ENCODE measurements at regions not wholly inside any gene's neighbourhood (a gene's known extent, or its start where the extent isn't known, plus 50 kb on each side); places are given as distances from the start of the nearest gene placed in this dataset.
"Not testable (repeated sequence)": the region's sequence is repeated elsewhere in the genome, so short reads cannot be mapped to it uniquely, and the experiment has no call there.

DNA sequence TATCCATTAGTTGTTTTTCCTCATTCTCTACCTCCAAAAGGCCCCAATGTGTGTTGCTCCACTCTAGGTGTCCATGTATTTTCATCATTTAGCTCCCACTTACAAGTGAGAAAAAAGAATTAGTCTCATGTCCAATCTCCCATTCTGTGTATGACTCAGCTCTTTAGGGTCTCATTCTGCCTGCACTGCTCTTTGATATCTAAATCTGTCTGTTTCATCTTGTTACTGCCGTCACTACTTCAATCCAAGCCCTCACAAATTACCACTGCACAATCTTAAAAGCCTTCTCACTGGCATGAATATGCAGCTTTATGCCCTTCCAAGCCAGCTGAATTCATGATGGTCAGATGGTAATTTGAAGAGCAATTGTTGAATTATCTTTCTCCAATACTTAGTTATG, 480.5 kb downstream of the TRIB2 start:
- no peak for DNase-seq (ENCODE audit: low read depth, low spot score)

DNA sequence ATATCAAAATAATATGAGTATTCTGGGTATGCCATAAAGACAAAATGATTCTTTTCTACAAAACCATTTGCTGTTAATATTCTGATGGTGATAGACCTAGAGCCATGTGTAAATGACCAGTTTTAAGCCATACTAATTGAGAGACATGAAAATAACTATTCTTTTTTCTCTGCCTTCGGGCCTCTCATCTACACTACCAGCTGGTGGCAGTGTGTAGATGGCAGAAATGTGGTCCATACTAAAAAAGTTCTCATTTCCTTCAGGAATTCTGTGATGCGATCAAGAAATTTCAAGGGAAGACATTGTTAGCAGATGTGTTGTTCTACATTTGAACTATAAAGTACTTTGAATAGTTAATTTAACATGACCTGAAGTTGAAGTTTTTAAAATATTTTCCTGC, 485.2 kb downstream of the TRIB2 start:
- no peak for DNase-seq (ENCODE audit: low read depth, low spot score)

DNA sequence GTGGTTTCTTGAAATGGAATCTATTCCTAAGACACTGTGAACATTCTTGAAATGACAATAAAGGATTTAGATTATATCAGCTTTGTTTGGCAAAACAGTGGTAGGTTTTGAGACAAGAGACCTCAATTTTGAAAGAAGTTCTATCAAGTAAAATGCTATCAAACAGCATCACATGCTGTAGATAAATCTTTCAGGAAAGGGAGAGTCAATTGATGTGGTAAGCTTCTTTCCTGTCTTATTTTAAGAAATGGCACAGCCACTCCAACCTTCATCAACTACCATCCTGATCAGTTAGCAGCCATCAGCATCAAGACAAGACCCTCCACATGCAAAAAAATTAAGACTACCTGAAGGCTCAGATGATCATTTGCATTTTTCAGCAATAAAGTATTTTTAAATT, 495.4 kb downstream of the TRIB2 start:
- no peak for DNase-seq (ENCODE audit: low read depth, low spot score)

DNA sequence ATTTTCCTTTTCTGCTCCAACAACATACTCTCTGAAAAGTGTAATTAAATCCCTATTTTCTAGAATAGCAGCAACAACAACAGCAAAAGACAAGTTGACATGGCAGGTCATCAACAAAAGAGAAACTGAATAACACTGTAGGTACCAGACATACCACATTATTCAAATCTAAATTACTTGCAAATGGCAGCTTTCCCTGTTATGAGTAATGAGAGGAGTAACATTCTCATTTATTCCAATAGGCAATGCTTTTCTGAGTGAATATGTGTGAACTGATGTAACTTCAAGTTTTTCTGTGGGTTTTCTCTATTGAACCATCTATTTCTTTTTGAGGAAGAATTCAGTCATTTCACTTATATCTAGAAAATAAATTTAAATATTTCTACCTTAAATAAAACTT, 501.5 kb downstream of the TRIB2 start:
- DNase-seq (ENCODE audit: low read depth, low spot score), result no peak

DNA sequence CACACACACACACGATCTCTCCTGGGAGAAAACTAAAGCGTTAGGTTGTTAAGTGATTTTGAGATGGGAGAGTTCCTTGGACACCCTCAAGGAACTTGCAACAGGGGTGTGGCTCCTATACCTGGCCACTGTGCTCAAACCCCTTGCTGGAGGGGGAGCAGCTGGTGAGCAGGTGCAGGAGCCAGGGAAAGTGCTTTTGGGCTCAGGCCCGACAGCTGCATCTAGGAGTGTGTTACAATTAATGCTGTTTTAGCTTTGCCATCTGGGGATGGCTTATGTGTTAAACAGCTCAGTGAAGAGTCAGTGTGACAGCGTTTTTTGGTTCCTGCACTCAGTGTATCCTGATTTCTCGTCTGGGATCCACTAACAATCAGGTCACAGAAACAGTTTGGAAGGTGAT, 510.8 kb downstream of the TRIB2 start:
- no peak for DNase-seq (ENCODE audit: low read depth, low spot score)

DNA sequence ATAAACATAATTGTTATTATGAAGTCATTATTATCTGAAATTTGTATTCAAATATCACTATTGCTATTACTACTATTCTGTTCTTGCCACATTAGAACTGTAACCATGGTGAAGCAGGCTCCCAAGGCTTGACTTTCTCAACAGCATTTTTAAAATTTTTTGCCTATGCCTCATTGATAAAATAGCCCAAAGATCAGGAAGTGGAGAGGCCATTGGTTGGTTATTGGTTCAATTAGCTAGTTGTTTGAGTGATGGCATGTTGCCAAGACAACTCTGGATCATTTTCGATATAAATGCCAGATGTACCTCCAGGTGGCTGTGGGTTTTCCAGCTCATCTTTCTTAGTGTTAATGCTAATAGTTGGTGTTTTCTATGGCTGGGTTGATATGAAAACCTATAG, 513.5 kb downstream of the TRIB2 start:
- DNase-seq (ENCODE audit: low read depth, low spot score), result no peak

DNA sequence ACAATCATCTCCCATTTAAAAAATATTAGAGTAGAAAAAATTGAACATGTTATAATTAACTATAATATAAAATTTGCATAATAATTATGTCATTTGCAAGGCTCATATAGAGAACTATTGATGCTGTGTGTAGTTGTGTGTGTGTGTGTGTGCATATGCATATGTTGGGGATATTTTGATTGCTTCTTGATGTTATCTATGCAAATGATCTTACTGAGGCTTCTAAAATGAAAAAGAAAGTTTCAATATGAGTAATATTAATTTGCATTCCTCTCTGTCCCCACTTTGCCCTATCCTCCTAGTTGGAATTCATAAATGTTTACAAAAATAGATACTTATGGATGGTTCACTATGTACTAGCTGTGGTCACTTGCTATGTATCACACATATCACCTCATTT, 523.3 kb downstream of the TRIB2 start:
- DNase-seq (ENCODE audit: low read depth, low spot score), result no peak

DNA sequence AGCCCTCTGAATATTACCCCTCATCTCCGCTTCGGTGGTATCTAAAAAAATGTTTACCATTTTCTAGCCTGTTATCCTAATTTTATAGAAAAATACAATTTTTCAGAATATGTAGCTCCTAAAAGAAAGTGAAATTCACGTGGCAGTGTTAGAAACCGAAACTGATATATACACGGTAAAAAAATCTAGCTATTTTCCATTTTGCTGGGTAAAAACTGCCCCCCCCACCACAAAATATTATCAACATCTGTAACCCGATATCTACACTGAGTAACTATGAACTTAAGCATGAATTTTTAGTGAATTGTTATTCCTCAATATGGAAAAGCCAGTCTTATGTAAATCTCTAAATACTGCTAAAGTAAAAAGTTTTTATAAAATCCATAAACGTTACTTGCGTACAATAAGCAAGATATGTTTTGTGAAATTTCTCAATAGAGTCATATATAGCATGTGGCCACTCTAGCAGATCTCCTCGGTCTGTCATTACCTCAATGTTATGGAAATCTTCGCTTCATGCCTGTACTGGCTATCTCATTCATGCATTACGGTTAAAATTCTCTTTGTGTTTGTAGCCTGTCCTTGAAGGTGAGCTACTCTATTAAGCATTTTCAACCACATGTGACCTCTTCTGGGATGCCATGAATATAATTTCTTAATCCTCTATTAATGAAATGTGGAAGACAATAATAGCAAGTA, 524.2 kb downstream of the TRIB2 start:
- DNase-seq (ENCODE audit: low read depth, low spot score), result no peak

DNA sequence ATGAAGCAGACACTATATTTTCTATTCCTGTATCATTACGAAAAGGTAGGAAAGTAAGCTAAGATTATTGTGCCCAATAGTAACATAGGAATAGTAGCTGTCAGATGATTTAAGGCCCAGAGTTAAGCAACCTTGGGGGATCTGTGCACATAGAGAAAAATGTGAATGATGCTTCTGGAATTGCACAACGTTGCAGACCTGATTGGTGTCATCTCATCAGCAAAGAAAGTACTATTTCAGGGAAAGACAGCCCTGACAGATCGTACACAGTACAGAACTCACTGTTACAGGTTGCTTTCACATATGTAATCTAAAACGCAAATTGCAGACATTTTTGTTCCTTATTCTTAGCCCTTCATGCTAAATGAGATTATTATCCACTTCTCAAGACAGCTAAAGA, 535.9 kb downstream of the TRIB2 start:
- DNase-seq (ENCODE audit: low read depth, low spot score), result no peak

DNA sequence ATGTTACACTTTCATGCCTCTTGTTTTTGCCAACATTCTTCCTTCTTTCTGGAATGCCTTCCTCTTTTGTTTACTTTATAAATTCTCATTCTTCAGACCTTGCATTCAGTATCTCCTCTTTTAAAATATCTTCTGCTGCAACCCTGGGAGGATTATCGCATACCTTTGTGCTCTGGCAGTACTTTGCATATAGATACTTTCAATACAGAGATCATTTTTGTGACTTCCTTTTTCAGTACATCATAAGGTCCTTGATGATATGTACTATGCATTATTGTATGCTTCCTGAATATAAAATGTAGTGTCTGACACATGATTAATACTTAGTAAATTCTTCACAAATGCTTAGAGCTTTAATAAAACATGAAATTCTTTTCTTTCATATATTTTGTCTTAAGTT, 538.7 kb downstream of the TRIB2 start:
- no peak for DNase-seq (ENCODE audit: low read depth, low spot score)

DNA sequence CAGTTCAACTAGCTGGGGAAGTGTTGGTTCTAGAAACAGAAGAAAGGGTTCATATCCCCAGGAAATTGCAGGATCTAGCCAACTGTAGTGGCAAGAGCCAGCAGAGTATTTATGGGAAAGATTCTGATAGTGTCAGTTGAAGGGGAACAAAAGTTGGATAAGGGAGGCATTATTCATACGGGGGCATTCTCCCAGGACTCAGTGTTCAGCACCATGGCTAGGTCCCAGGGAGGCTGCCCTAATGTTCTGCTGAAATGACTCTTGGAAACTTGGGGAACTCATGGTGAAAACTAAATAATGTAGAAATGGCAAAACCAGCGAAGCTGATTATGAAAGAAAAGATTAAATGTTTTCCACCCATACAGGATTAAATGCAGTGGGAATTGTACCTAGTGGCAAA, 543.7 kb downstream of the TRIB2 start:
- no peak for DNase-seq (ENCODE audit: low read depth, low spot score)

DNA sequence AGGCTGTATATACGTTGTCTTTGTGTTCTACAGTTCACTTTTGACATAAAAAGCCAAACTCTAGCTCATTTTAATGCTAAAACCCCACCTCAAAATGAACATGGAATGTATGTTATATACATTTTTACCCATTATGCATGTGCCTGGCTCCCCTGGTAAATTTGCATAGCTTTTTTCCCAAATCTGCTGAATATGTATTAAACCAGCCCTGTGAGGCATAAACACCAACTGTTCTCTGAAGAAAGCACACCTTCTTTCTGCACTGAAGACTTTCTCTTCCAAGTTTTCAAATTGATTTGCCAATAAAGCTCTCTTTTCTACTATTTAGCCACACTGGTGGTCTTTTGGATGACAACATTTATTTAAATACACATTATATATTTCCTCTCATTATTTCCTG, 549.4 kb downstream of the TRIB2 start:
- DNase-seq (ENCODE audit: low read depth, low spot score), result no peak

DNA sequence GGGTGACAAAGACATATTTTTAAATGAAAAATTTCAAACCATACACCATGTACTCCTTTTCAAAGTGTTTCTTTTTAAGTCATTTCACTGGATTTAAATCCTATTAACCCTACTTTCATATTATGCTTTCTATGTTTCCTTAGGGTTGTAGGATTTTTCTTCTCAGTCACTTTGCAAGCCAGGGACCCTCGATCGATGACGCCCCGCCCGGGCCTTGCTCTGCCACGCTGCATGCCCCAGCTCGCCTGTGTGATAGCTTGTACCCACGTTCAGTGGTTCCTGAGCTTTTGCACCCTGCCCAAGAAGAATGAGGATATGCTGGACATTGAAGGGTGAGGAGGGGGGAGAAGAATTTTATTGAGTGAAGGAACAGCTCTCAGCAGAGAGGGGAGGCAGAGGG, 568.0 kb downstream of the TRIB2 start:
- no peak for DNase-seq (ENCODE audit: low read depth, low spot score)

DNA sequence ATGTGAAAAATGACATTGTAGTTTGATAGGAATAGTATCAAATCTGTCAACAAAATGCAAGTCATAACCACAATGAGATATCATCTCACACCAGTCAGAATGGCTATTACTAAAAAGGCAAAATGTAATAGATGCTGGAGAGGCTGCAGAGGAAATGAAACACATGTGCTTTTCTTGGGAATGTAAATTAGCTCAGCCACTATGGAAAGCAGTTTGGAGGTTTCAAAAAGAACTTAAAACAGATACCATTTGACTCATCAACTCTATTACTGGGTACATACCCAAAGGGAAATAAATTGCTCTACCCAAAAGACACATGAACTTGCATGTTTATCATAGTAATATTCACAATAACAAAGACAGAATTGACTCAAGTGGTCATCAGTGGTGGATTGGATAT, 572.6 kb downstream of the TRIB2 start:
- DNase-seq (ENCODE audit: low read depth, low spot score), result no peak

DNA sequence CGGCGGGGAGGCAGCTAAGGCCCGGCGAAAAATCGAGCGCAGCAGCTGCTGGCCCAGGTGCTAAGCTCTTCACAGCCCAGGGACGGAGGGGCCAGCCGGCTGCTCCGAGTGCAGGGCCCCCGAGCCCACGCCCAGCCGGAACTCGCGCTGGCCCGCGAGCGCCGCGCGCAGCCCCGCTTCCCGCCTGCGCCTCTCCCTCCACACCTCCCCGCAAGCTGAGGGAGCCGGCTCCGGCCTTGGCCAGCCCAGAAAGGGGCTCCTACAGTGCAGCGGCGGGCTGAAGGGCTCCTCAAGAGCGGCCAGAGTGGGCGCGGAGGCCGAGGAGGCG, 591.7 kb downstream of the TRIB2 start:
- not testable (repeated sequence) for DNase-seq (ENCODE audit: low read depth, low spot score)

DNA sequence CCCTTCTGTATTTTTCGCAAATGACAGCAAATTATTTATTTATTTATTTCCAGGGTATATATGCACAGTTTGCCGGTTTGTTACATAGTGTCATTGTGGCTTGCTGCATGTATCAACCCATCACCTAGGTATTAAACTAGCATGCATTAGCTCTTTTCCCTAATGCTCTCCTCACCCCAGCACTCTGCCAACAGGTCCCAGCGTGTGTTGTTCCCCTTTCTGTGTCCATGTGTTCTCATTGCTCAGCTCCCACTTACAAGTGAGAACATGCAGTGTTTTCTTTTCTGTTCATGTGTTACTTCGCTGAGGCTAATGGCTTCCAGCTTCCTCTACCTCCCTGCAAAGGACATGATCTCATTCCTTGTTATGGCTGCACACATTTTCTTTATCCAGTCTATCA, 592.3 kb downstream of the TRIB2 start:
- DNase-seq (ENCODE audit: low read depth, low spot score), result no peak

DNA sequence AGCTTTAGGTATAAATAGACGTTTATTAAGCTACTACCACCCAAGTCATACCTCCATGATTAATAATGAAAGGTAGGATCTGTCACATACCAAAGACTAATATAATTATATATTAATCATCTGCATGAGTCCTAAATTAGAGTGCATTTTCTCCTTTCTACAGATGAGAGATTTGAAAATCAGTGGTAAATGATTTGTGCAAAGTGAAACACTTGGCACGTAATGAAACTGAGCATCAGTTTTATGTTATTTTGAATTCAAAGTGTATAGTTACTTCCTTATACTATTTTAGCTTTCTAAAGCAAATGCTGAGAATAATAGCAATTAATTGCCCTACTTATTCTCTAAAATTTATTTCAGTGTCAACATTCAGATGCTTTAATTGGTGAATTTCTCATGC, 615.3 kb downstream of the TRIB2 start:
- no peak for DNase-seq (ENCODE audit: low read depth, low spot score)

DNA sequence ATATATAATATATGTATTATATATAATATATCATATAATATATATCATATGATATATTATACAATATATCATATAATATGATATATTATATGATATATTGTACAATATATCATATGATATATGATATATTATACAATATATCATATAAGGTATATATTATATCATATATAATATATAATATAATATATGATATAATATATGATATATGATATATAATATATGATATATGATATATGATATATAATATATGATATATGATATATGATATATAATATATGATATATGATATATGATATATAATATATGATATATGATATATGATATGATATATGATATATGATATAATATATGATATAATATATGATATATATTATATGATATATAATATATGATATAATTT, 617.3 kb downstream of the TRIB2 start:
- not testable (repeated sequence) for DNase-seq (ENCODE audit: low read depth, low spot score)

DNA sequence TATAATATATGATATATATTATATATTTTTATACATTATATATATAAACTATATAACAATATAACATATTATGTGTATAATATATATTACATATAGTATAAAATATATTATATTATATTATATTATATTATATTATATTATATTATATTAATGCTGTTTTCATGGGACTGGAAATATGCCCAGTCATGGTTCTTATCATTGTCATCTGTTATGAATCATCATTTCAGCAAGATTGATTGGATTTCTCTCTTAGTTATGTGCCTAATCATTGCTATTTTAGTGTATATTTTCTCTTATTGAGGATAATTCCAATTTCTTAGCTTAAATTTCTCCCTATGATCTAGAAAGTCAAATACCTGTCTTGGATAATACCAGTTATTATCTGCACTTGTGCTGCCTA, 617.8 kb downstream of the TRIB2 start:
- no peak for DNase-seq (ENCODE audit: low read depth, low spot score)

DNA sequence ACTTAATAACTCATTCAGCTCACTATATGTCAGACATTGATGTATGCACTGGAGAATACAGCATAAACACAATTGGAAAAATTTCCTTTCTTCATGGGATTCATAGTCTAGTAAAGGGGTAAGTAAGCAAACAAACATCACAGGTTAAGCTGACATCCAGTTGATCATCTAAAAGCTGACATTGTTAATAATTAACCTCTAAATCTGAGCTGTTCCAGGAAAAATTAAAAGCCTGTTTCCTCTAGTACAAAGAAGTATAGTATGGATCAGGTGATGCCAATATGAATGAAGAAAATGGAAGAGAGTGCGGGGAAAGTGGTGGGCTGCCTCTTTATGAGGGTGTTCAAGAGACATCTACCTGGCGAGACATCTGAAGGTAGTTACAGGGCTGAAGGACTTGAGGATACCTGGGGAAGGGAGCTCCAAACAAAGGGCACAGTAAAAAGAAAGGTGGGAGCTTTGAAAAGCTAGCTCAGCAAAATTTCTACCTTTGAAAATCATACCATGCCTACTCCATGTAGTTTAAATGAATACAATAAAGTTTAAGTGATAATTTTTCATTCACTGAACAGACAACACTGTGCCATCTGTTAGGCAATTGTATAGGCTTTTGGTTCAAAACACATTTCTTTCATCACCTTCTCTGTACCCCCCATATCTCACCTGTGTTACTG, 619.3 kb downstream of the TRIB2 start:
- DNase-seq (ENCODE audit: low read depth, low spot score), result no peak

DNA sequence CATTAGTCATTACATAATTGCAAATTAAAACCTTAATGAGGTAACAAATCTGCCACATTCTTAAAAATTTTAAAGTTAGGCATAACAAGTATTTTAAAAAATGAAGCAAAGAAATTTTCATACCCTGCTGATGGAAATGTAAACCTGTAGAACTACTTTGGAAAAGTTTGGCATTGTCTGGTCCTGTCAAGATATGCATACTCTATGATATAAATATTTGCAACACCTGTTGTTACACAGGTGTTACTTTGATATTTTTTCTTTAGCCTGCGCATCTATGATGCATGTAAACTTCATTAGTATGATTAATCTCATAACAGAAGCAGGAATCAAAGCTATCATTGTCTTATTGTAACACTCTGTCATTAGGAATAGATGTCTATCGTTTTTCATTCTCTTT, 634.3 kb downstream of the TRIB2 start:
- no peak for DNase-seq (ENCODE audit: low read depth, low spot score)

DNA sequence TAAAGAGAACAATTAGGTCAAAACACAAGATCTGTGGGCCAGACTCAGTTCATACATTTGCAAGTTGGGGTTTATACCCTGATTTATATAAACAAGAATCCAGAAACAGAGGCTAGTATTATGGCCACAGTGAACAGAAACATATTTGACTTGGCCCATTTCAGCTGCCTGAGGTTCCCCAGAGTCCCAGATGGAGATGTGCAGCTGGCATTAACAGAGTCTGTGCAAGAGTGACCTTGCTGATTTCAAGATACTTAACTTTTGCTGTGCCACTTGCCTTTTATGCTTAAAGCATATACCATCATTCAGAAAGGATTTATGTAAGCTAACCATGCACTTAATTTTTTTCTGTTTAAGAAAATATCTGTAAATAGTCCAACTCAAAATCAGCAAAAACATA, 636.3 kb downstream of the TRIB2 start:
- DNase-seq (ENCODE audit: low read depth, low spot score), result no peak

DNA sequence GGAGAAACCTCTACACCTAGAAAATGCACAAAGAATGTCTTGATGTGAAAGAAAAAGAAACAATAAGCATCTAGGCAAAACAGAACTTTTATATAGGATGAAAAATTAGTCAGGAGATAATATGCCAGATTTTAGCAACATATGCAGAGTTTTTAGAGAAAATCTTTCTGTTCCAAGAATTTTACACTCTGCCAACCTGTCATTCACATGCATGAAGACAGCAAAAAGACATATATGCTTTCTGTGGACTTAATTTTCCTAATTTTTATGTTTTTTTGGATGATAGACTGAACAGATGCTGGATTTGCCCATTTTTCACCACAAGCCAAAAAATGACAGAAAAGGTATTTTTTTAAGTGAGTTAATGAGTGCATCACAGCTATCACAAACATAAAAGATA, 637.3 kb downstream of the TRIB2 start:
- no peak for DNase-seq (ENCODE audit: low read depth, low spot score)

DNA sequence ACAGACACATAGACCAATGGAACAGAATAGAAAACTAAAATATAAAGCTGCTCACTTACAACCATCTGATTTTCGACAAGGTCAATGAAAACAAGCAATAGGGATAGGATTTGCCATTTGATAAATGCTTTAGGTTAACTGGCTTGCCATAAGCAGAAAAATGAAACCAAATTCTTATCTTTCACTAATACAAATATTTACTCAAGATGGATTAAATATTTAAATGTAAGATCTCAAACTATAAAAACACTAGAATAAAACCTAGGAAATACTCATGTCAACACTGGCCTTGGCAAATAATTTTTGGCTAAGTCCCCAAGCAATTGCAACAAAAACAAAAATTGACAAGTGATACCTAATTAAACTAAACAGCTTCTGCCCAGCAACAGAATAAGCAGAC, 665.2 kb downstream of the TRIB2 start:
- DNase-seq (ENCODE audit: low read depth, low spot score), result not testable (repeated sequence)

All from brain pericyte (primary cell).